ENCODE measurements at regions not wholly inside any gene's neighbourhood (a gene's known extent, or its start where the extent isn't known, plus 50 kb on each side); places are given as distances from the start of the nearest gene placed in this dataset.

- TF ChIP-seq CTCF (conservative IDR thresholded peaks at IDR 0.05; ENCODE audit: low read depth, low read length): no peak
- TF ChIP-seq EZH2 (IDR thresholded peaks at IDR 0.05; ENCODE audit: low read length, unreplicated experiment): no peak
- TF ChIP-seq EZH2phosphoT487 (IDR thresholded peaks at IDR 0.05; ENCODE audit: borderline replicate concordance, low read length): no peak
These were observed 75.4 kb upstream of the ITGA1 start for GRCh38 chr5:52712354-52712753.

Data from PC-3 (cell line).